ENCODE measurements at regions not wholly inside any gene's neighbourhood (a gene's known extent, or its start where the extent isn't known, plus 50 kb on each side); places are given as distances from the start of the nearest gene placed in this dataset.

- Histone ChIP-seq H3K9me3 (ENCODE audit: low read length) (no peaks in the 10 kb centered on the region), H3K36me3 (ENCODE audit: insufficient read depth, low read length) (no peaks in the 10 kb centered on the region), H3K9ac (ENCODE audit: low read length) (no peak overlapping the region), H3K27ac (ENCODE audit: low read depth, low read length) (no peak overlapping the region), H3K4me3 (ENCODE audit: low read depth in 1 of 2, low read length in 2 of 2) (no peak overlapping the region), H3K27me3 (ENCODE audit: control insufficient read depth in 1 of 2, insufficient read depth in 2 of 2, low read length in 2 of 2) (no peaks in the 10 kb centered on the region), H3K4me1 (ENCODE audit: insufficient read depth, low read length) (no peaks in the 10 kb centered on the region)
These were observed 145.6 kb upstream of the HABP2 start for GRCh38 chr10:113407218-113407617.

DNA sequence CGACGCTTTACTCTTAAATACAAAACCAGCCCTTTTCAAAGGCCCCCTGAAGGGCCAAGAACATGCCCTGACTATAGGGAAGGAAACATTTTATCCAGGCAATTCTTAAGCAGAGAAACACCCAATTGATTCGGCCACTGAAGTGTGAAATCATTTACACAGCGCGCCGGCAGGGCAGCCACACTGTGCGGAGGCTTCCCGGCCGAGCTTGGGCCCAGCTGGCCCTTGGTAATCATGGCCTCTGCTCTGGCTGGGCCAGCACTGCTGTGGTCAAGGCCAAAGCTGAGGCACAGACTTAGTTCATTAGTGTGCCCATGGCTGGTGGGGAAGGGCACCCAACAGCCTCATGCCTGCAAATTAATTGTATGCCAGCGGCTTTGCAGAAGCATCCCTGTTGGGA is 143.7 kb upstream of the HABP2 start:
- Histone ChIP-seq H3K4me3 (ENCODE audit: low read depth in 1 of 2, low read length in 2 of 2) (no peak overlapping the region), H3K4me1 (ENCODE audit: insufficient read depth, low read length) (no peaks in the 10 kb centered on the region), H3K27ac (ENCODE audit: low read depth, low read length) (no peak overlapping the region), H3K9me3 (ENCODE audit: low read length) (no peaks in the 10 kb centered on the region), H3K36me3 (ENCODE audit: insufficient read depth, low read length) (no peaks in the 10 kb centered on the region), H3K27me3 (ENCODE audit: control insufficient read depth in 1 of 2, insufficient read depth in 2 of 2, low read length in 2 of 2) (no peaks in the 10 kb centered on the region), H3K9ac (ENCODE audit: low read length) (no peak overlapping the region)

GRCh38 chr10:113410618-113411017 is 142.2 kb upstream of the HABP2 start:
- no peak overlapping the region for H3K27ac ChIP-seq (ENCODE audit: low read depth, low read length)
- no peaks in the 10 kb centered on the region for H3K36me3 ChIP-seq (ENCODE audit: insufficient read depth, low read length)
- no peaks in the 10 kb centered on the region for H3K27me3 ChIP-seq (ENCODE audit: control insufficient read depth in 1 of 2, insufficient read depth in 2 of 2, low read length in 2 of 2)
- H3K4me1 ChIP-seq (ENCODE audit: insufficient read depth, low read length): no peaks in the 10 kb centered on the region
- H3K9me3 ChIP-seq (ENCODE audit: low read length): no peaks in the 10 kb centered on the region
- H3K4me3 ChIP-seq (ENCODE audit: low read depth in 1 of 2, low read length in 2 of 2): no peak overlapping the region
- no peak overlapping the region for H3K9ac ChIP-seq (ENCODE audit: low read length)

DNA sequence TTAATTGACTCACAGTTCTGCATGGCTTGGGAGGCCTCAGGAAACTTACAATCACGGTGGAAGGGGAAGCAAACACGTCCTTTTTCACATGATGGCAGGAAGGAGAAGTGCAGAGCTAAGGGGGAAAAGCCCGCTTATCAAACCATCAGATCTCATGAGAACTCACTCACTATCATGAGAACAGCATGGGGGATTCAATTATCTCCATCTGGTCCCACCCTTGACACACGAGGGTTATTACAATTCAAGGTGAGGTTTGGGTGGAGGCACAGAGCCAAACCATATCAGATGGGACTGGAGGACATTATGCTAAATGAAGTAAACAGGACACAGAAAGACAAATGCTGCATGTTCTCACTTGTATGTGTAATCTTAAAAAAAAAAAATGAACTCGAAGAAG is 141.4 kb upstream of the HABP2 start:
- no peaks in the 10 kb centered on the region for H3K36me3 ChIP-seq (ENCODE audit: insufficient read depth, low read length)
- no peaks in the 10 kb centered on the region for H3K9me3 ChIP-seq (ENCODE audit: low read length)
- no peaks in the 10 kb centered on the region for H3K4me1 ChIP-seq (ENCODE audit: insufficient read depth, low read length)
- H3K4me3 ChIP-seq (ENCODE audit: low read depth in 1 of 2, low read length in 2 of 2): no peak overlapping the region
- H3K9ac ChIP-seq (ENCODE audit: low read length): no peak overlapping the region
- no peaks in the 10 kb centered on the region for H3K27me3 ChIP-seq (ENCODE audit: control insufficient read depth in 1 of 2, insufficient read depth in 2 of 2, low read length in 2 of 2)
- no peak overlapping the region for H3K27ac ChIP-seq (ENCODE audit: low read depth, low read length)

DNA sequence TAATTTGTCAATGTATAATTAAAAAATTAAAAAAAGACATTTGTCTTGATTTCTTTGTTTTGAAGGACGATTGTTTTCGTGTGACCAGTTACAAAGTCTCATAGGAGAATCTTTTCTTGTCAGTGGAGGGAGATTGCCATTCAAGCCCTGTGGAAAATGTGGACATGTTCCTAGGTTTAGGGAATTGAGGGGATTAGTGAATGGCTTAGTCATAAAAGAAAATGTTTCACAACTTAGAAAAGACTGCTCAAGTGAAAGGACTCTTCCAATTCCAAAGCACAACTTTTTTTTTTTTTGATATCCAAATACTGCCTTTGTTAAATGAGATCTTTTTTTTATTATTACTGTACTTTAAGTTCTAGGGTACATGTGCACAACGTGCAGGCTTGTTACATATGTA is 140.7 kb upstream of the HABP2 start:
- Histone ChIP-seq H3K9ac (ENCODE audit: low read length) (no peak overlapping the region), H3K27me3 (ENCODE audit: control insufficient read depth in 1 of 2, insufficient read depth in 2 of 2, low read length in 2 of 2) (no peaks in the 10 kb centered on the region), H3K36me3 (ENCODE audit: insufficient read depth, low read length) (no peaks in the 10 kb centered on the region), H3K4me3 (ENCODE audit: low read depth in 1 of 2, low read length in 2 of 2) (no peak overlapping the region), H3K27ac (ENCODE audit: low read depth, low read length) (no peak overlapping the region), H3K4me1 (ENCODE audit: insufficient read depth, low read length) (no peaks in the 10 kb centered on the region), H3K9me3 (ENCODE audit: low read length) (no peaks in the 10 kb centered on the region)

- Histone ChIP-seq H3K9ac (ENCODE audit: low read length) (no peak overlapping the region), H3K27ac (ENCODE audit: low read depth, low read length) (no peak overlapping the region), H3K4me3 (ENCODE audit: low read depth in 1 of 2, low read length in 2 of 2) (no peak overlapping the region), H3K9me3 (ENCODE audit: low read length) (no peaks in the 10 kb centered on the region), H3K27me3 (ENCODE audit: control insufficient read depth in 1 of 2, insufficient read depth in 2 of 2, low read length in 2 of 2) (no peaks in the 10 kb centered on the region), H3K4me1 (ENCODE audit: insufficient read depth, low read length) (no peaks in the 10 kb centered on the region), H3K36me3 (ENCODE audit: insufficient read depth, low read length) (no peaks in the 10 kb centered on the region)
These were observed 138.3 kb upstream of the HABP2 start for GRCh38 chr10:113414543-113414942.

- Histone ChIP-seq H3K4me1 (ENCODE audit: insufficient read depth, low read length) (no peaks in the 10 kb centered on the region), H3K27me3 (ENCODE audit: control insufficient read depth in 1 of 2, insufficient read depth in 2 of 2, low read length in 2 of 2) (no peaks in the 10 kb centered on the region), H3K9me3 (ENCODE audit: low read length) (no peaks in the 10 kb centered on the region), H3K9ac (ENCODE audit: low read length) (no peak overlapping the region), H3K4me3 (ENCODE audit: low read depth in 1 of 2, low read length in 2 of 2) (no peak overlapping the region), H3K27ac (ENCODE audit: low read depth, low read length) (no peak overlapping the region), H3K36me3 (ENCODE audit: insufficient read depth, low read length) (no peaks in the 10 kb centered on the region)
These were observed 137.6 kb upstream of the HABP2 start for GRCh38 chr10:113415246-113415645.

GRCh38 chr10:113420057-113420732 is 132.7 kb upstream of the HABP2 start:
- H3K27ac ChIP-seq (ENCODE audit: low read depth, low read length): no peak overlapping the region
- no peak overlapping the region for H3K4me3 ChIP-seq (ENCODE audit: low read depth in 1 of 2, low read length in 2 of 2)
- no peaks in the 10 kb centered on the region for H3K4me1 ChIP-seq (ENCODE audit: insufficient read depth, low read length)
- no peaks in the 10 kb centered on the region for H3K36me3 ChIP-seq (ENCODE audit: insufficient read depth, low read length)
- no peak overlapping the region for H3K9ac ChIP-seq (ENCODE audit: low read length)
- H3K9me3 ChIP-seq (ENCODE audit: low read length): no peaks in the 10 kb centered on the region
- H3K27me3 ChIP-seq (ENCODE audit: control insufficient read depth in 1 of 2, insufficient read depth in 2 of 2, low read length in 2 of 2): no peaks in the 10 kb centered on the region

GRCh38 chr10:113420733-113421675 is 131.8 kb upstream of the HABP2 start:
- Histone ChIP-seq H3K4me1 (ENCODE audit: insufficient read depth, low read length) (no peaks in the 10 kb centered on the region), H3K27me3 (ENCODE audit: control insufficient read depth in 1 of 2, insufficient read depth in 2 of 2, low read length in 2 of 2) (no peaks in the 10 kb centered on the region), H3K9ac (ENCODE audit: low read length) (no peak overlapping the region), H3K9me3 (ENCODE audit: low read length) (no peaks in the 10 kb centered on the region), H3K27ac (ENCODE audit: low read depth, low read length) (no peak overlapping the region), H3K36me3 (ENCODE audit: insufficient read depth, low read length) (no peaks in the 10 kb centered on the region), H3K4me3 (ENCODE audit: low read depth in 1 of 2, low read length in 2 of 2) (no peak overlapping the region)

GRCh38 chr10:113422371-113422770 is 130.5 kb upstream of the HABP2 start:
- H3K9me3 ChIP-seq (ENCODE audit: low read length): no peaks in the 10 kb centered on the region
- no peaks in the 10 kb centered on the region for H3K36me3 ChIP-seq (ENCODE audit: insufficient read depth, low read length)
- no peak overlapping the region for H3K27ac ChIP-seq (ENCODE audit: low read depth, low read length)
- H3K4me1 ChIP-seq (ENCODE audit: insufficient read depth, low read length): no peaks in the 10 kb centered on the region
- no peak overlapping the region for H3K9ac ChIP-seq (ENCODE audit: low read length)
- H3K27me3 ChIP-seq (ENCODE audit: control insufficient read depth in 1 of 2, insufficient read depth in 2 of 2, low read length in 2 of 2): no peaks in the 10 kb centered on the region
- no peak overlapping the region for H3K4me3 ChIP-seq (ENCODE audit: low read depth in 1 of 2, low read length in 2 of 2)

DNA sequence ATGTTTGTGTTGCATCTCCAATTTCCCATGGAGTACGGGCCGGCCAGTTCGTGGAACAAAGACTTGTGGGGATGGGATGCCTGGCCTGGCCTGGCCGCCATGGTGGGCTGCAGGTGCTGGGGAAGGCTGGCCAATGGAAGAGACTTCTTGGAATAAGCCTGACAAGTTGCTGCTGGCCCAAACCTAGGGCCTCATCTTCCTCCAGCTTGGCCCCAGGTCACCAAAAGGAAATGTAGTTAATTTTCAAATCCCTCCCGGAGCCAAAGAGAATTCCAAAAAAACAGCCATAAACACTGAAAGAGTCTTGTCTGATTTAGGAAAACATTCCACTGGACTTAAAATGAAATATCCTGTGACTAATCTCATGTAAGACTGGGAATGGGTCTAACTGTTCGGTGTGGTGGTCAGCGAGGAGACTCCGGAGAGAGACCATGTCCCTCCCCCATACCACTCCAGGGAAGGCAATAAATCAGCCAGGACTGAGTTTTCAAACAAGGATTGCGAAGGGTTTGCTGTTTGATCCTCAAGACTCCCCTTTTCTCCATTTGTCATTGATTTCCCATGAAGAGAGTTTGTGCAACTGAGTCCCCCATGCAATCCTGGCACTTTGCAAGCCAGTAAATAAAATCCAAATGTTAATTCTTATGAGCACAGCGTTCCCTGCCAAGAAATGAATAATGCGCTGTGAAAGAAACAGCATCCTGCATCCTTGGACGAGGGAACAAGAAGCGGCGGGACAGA is 128.7 kb upstream of the HABP2 start:
- H3K36me3 ChIP-seq (ENCODE audit: insufficient read depth, low read length): no peaks in the 10 kb centered on the region
- no peaks in the 10 kb centered on the region for H3K9me3 ChIP-seq (ENCODE audit: low read length)
- no peak overlapping the region for H3K4me3 ChIP-seq (ENCODE audit: low read depth in 1 of 2, low read length in 2 of 2)
- no peaks in the 10 kb centered on the region for H3K27me3 ChIP-seq (ENCODE audit: control insufficient read depth in 1 of 2, insufficient read depth in 2 of 2, low read length in 2 of 2)
- no peaks in the 10 kb centered on the region for H3K4me1 ChIP-seq (ENCODE audit: insufficient read depth, low read length)
- H3K27ac ChIP-seq (ENCODE audit: low read depth, low read length): no peak overlapping the region
- no peak overlapping the region for H3K9ac ChIP-seq (ENCODE audit: low read length)

Measured in muscle layer of colon (tissue), 2 donors.